ENCODE measurements at regions not wholly inside any gene's neighbourhood (a gene's known extent, or its start where the extent isn't known, plus 50 kb on each side); places are given as distances from the start of the nearest gene placed in this dataset.
"Not testable (repeated sequence)": the region's sequence is repeated elsewhere in the genome, so short reads cannot be mapped to it uniquely, and the experiment has no call there.

GRCh38 chr2:187075671-187076070 lies 226.7 kb upstream of the ZSWIM2 start:
- no peak for DNase-seq (ENCODE audit: extremely low read depth, low read depth, low spot score)

GRCh38 chr2:187075199-187075635 lies 226.2 kb upstream of the ZSWIM2 start:
- no peak for DNase-seq (ENCODE audit: extremely low read depth, low read depth, low spot score)

GRCh38 chr2:187058198-187058597 lies 209.2 kb upstream of the ZSWIM2 start:
- DNase-seq (ENCODE audit: extremely low read depth, low read depth, low spot score): no peak

GRCh38 chr2:187057466-187057865 lies 208.5 kb upstream of the ZSWIM2 start:
- DNase-seq (ENCODE audit: extremely low read depth, low read depth, low spot score): no peak

- no peak for DNase-seq (ENCODE audit: extremely low read depth, low read depth, low spot score)
These were observed 207.7 kb upstream of the ZSWIM2 start for GRCh38 chr2:187056416-187057334.

GRCh38 chr2:187055463-187055862 lies 206.5 kb upstream of the ZSWIM2 start:
- no peak for DNase-seq (ENCODE audit: extremely low read depth, low read depth, low spot score)

GRCh38 chr2:187054501-187055319 lies 205.7 kb upstream of the ZSWIM2 start:
- no peak for DNase-seq (ENCODE audit: extremely low read depth, low read depth, low spot score)

GRCh38 chr2:187051350-187051749 lies 202.4 kb upstream of the ZSWIM2 start:
- DNase-seq (ENCODE audit: extremely low read depth, low read depth, low spot score): no peak

GRCh38 chr2:187050409-187050998 lies 201.5 kb upstream of the ZSWIM2 start:
- DNase-seq (ENCODE audit: extremely low read depth, low read depth, low spot score): no peak

- DNase-seq (ENCODE audit: extremely low read depth, low read depth, low spot score): no peak
These were observed 188.3 kb upstream of the ZSWIM2 start for GRCh38 chr2:187037310-187037709.

GRCh38 chr2:187034434-187034833 lies 185.5 kb upstream of the ZSWIM2 start:
- DNase-seq (ENCODE audit: extremely low read depth, low read depth, low spot score): no peak

- no peak for DNase-seq (ENCODE audit: extremely low read depth, low read depth, low spot score)
These were observed 175.8 kb upstream of the ZSWIM2 start for GRCh38 chr2:187024739-187025138.

- not testable (repeated sequence) for DNase-seq (ENCODE audit: extremely low read depth, low read depth, low spot score)
These were observed 175.0 kb upstream of the ZSWIM2 start for GRCh38 chr2:187023996-187024395.

- no peak for DNase-seq (ENCODE audit: extremely low read depth, low read depth, low spot score)
These were observed 168.5 kb upstream of the ZSWIM2 start for GRCh38 chr2:187017438-187017837.

- DNase-seq (ENCODE audit: extremely low read depth, low read depth, low spot score): no peak
These were observed 164.1 kb upstream of the ZSWIM2 start for GRCh38 chr2:187013058-187013457.

GRCh38 chr2:187011206-187011832 lies 162.3 kb upstream of the ZSWIM2 start:
- DNase-seq (ENCODE audit: extremely low read depth, low read depth, low spot score): no peak

GRCh38 chr2:187009483-187010239 lies 160.7 kb upstream of the ZSWIM2 start:
- DNase-seq (ENCODE audit: extremely low read depth, low read depth, low spot score): no peak

GRCh38 chr2:187008111-187008510 lies 159.1 kb upstream of the ZSWIM2 start:
- DNase-seq (ENCODE audit: extremely low read depth, low read depth, low spot score): no peak

GRCh38 chr2:187003611-187004010 lies 154.6 kb upstream of the ZSWIM2 start:
- DNase-seq (ENCODE audit: extremely low read depth, low read depth, low spot score): no peak

GRCh38 chr2:187003038-187003554 lies 154.1 kb upstream of the ZSWIM2 start:
- no peak for DNase-seq (ENCODE audit: extremely low read depth, low read depth, low spot score)
